ENCODE measurements at regions not wholly inside any gene's neighbourhood (a gene's known extent, or its start where the extent isn't known, plus 50 kb on each side); places are given as distances from the start of the nearest gene placed in this dataset.
A peak's percentile ranks its signal among the peaks of the same experiment; 100 is the strongest.
"Not testable (repeated sequence)": the region's sequence is repeated elsewhere in the genome, so short reads cannot be mapped to it uniquely, and the experiment has no call there.

- not testable (repeated sequence) for DNase-seq
These were observed 74.4 kb upstream of the RTN4 start for GRCh38 chr2:55124682-55125081.

- no peak for DNase-seq
These were observed 73.6 kb upstream of the RTN4 start for GRCh38 chr2:55123851-55124269.

- DNase-seq: peak; percentile 20
These were observed 70.5 kb upstream of the RTN4 start for GRCh38 chr2:55120634-55121359.

GRCh38 chr2:55119711-55120487 lies 69.6 kb upstream of the RTN4 start:
- no peak for DNase-seq

GRCh38 chr2:55118643-55119083 lies 68.4 kb upstream of the RTN4 start:
- no peak for DNase-seq

GRCh38 chr2:55116966-55117365 lies 66.7 kb upstream of the RTN4 start:
- DNase-seq: no peak

GRCh38 chr2:55116598-55116964 lies 66.3 kb upstream of the RTN4 start:
- no peak for DNase-seq

GRCh38 chr2:55115761-55116597 lies 65.7 kb upstream of the RTN4 start:
- DNase-seq: no peak

- DNase-seq: no peak
These were observed 64.3 kb upstream of the RTN4 start for GRCh38 chr2:55114597-55114996.

- DNase-seq: no peak
These were observed 63.8 kb upstream of the RTN4 start for GRCh38 chr2:55114082-55114481.

- DNase-seq: peak; percentile 34
These were observed 62.2 kb upstream of the RTN4 start for GRCh38 chr2:55112229-55113031.

- peak; percentile 29 for DNase-seq
These were observed 61.4 kb upstream of the RTN4 start for GRCh38 chr2:55111570-55112228.

- no peak for DNase-seq
These were observed 60.9 kb upstream of the RTN4 start for GRCh38 chr2:55111230-55111569.

GRCh38 chr2:55109219-55109891 lies 59.1 kb upstream of the RTN4 start:
- no peak for DNase-seq

GRCh38 chr2:55108456-55109160 lies 58.4 kb upstream of the RTN4 start:
- DNase-seq: no peak

GRCh38 chr2:55107436-55107835 lies 57.2 kb upstream of the RTN4 start:
- DNase-seq: no peak

- no peak for DNase-seq
These were observed 55.9 kb upstream of the RTN4 start for GRCh38 chr2:55106148-55106547.

GRCh38 chr2:55105456-55105855 lies 55.2 kb upstream of the RTN4 start:
- DNase-seq: no peak

GRCh38 chr2:55103046-55103445 lies 52.8 kb upstream of the RTN4 start:
- no peak for DNase-seq

- DNase-seq: no peak
These were observed 52.0 kb upstream of the RTN4 start for GRCh38 chr2:55102056-55102812.
